SJCRH30 (cell line): ENCODE measurements at regions not wholly inside any gene's neighbourhood (a gene's known extent, or its start where the extent isn't known, plus 50 kb on each side); places are given as distances from the start of the nearest gene placed in this dataset.
A peak's percentile ranks its signal among the peaks of the same experiment; 100 is the strongest.

ENCODE experiments used
- DNase-seq, 2 experiments: peaks; one replicate each; pipeline ENCODE4 v3.0.0-alpha.2; 2015 to 2020
- H3K27ac ChIP-seq: fragments of 250-450 bp; sonication (Bioruptor Pico); 2 replicates; pipeline ENCODE4 v1.5.1; 2020; ENCODE audit warnings: mild to moderate bottlenecking, moderate library complexity
- H3K27me3 ChIP-seq: fragments of 250-450 bp; sonication (Bioruptor Pico); 2 replicates; pipeline ENCODE4 v1.5.1; 2020; ENCODE audit warnings: mild to moderate bottlenecking, moderate library complexity
- H3K36me3 ChIP-seq: fragments of 250-450 bp; sonication (Bioruptor Pico); 2 replicates; pipeline ENCODE4 v1.5.1; 2020; ENCODE audit warnings: mild to moderate bottlenecking, moderate library complexity
- H3K4me1 ChIP-seq: fragments of 250-450 bp; sonication (Bioruptor Pico); 2 replicates; pipeline ENCODE4 v1.5.1; 2020; ENCODE audit warnings: mild to moderate bottlenecking, moderate library complexity
- H3K4me3 ChIP-seq: fragments of 250-450 bp; sonication (Bioruptor Pico); 2 replicates; pipeline ENCODE4 v1.5.1; 2020; ENCODE audit warnings: mild to moderate bottlenecking, moderate library complexity
- H3K9me3 ChIP-seq: fragments of 250-450 bp; sonication (Bioruptor Pico); replicated peaks from 2 replicates; pipeline ENCODE4 v1.5.1; 2020; ENCODE audit warnings: mild to moderate bottlenecking, moderate library complexity

- Histone ChIP-seq H3K4me1 (no peaks in the 10 kb centered on the region), H3K27ac (no peak overlapping the region), H3K36me3 (no peaks in the 10 kb centered on the region), H3K9me3 (no peaks in the 10 kb centered on the region), H3K27me3 (no peaks in the 10 kb centered on the region), H3K4me3 (no peak overlapping the region)
- DNase-seq: no peak
These were observed 461.2 kb downstream of the NTRK2 start for GRCh38 chr9:85130764-85131163.

- no peak for DNase-seq
- Histone ChIP-seq H3K27ac (no peak overlapping the region), H3K4me3 (no peak overlapping the region), H3K9me3 (no peaks in the 10 kb centered on the region), H3K4me1 (no peaks in the 10 kb centered on the region), H3K27me3 (no peaks in the 10 kb centered on the region), H3K36me3 (no peaks in the 10 kb centered on the region)
These were observed 460.7 kb downstream of the NTRK2 start for GRCh38 chr9:85130260-85130659.

- Histone ChIP-seq H3K36me3 (no peaks in the 10 kb centered on the region), H3K4me3 (no peak overlapping the region), H3K9me3 (no peaks in the 10 kb centered on the region), H3K27ac (no peak overlapping the region), H3K4me1 (no peaks in the 10 kb centered on the region), H3K27me3 (no peaks in the 10 kb centered on the region)
- no peak for DNase-seq
These were observed 460.0 kb downstream of the NTRK2 start for GRCh38 chr9:85129514-85129913.

- DNase-seq: no peak
These were observed 449.6 kb downstream of the NTRK2 start for GRCh38 chr9:85118990-85119755.

GRCh38 chr9:85117831-85118230 is 448.3 kb downstream of the NTRK2 start:
- Histone ChIP-seq H3K36me3 (no peaks in the 10 kb centered on the region), H3K27me3 (peaks cover 8% of the 10 kb centered on the region), H3K9me3 (no peaks in the 10 kb centered on the region), H3K4me1 (no peaks in the 10 kb centered on the region), H3K27ac (no peak overlapping the region), H3K4me3 (no peak overlapping the region)
- DNase-seq: no peak

More at GRCh38 chr9:85118990-85119755, 449.6 kb downstream of the NTRK2 start:
- Histone ChIP-seq H3K27ac (no peak overlapping the region), H3K9me3 (no peaks in the 10 kb centered on the region), H3K36me3 (no peaks in the 10 kb centered on the region), H3K4me3 (no peak overlapping the region), H3K4me1 (no peaks in the 10 kb centered on the region), H3K27me3 (peaks cover 12% of the 10 kb centered on the region)

GRCh38 chr9:85115473-85115872 is 445.9 kb downstream of the NTRK2 start:
- Histone ChIP-seq H3K36me3 (no peaks in the 10 kb centered on the region), H3K27ac (no peak overlapping the region), H3K9me3 (no peaks in the 10 kb centered on the region), H3K4me3 (no peak overlapping the region), H3K4me1 (no peaks in the 10 kb centered on the region), H3K27me3 (peaks cover 3% of the 10 kb centered on the region)
- DNase-seq: no peak

DNA sequence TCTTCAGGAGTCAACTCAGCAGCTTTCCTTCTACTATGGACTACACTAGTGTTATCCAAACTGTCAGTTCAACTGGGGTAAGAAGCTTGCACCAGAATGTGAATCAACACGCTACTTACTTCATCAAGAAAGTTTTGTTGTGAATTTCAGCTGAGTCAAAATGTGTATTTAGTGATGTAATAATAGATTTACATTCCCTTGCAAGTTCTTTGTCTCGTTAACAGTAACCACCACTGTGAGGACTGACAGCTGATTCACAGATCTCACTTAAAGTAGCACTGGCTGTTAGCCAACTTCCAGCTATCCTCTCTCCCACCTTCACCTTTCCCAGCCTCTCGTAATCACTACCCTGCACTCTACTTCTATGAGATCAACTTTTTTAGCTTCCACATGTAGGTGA is 445.3 kb downstream of the NTRK2 start:
- H3K9me3 ChIP-seq: no peaks in the 10 kb centered on the region
- no peak overlapping the region for H3K27ac ChIP-seq
- H3K4me3 ChIP-seq: no peak overlapping the region
- H3K4me1 ChIP-seq: no peaks in the 10 kb centered on the region
- DNase-seq: no peak
- peaks cover 3% of the 10 kb centered on the region for H3K27me3 ChIP-seq
- no peaks in the 10 kb centered on the region for H3K36me3 ChIP-seq

DNA sequence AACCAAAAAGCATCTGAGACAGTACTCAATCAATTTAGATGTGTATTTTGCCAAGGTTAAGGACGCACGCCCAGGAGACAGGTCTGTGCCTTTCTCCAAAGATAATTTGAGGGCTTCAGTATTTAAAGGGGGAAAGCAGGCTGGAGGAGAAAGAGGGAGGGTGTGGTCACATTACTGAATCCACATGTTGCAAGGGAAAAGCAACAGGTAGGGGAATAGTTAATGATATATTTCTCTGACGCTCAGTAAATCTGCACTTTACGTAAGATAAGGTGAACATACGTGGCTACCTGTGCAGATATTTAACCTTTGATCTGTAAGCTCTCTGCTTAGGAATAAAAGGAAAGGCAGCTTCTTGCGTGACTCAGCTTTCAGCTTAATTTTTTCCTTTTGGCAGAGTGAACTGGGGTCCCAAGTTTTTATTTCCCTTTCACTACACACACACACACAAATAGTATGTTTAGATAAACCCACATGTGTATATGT is 443.4 kb downstream of the NTRK2 start:
- Histone ChIP-seq H3K27me3 (peaks cover 3% of the 10 kb centered on the region), H3K4me3 (no peak overlapping the region), H3K9me3 (no peaks in the 10 kb centered on the region), H3K27ac (no peak overlapping the region), H3K36me3 (no peaks in the 10 kb centered on the region), H3K4me1 (no peaks in the 10 kb centered on the region)
- no peak for DNase-seq

DNA sequence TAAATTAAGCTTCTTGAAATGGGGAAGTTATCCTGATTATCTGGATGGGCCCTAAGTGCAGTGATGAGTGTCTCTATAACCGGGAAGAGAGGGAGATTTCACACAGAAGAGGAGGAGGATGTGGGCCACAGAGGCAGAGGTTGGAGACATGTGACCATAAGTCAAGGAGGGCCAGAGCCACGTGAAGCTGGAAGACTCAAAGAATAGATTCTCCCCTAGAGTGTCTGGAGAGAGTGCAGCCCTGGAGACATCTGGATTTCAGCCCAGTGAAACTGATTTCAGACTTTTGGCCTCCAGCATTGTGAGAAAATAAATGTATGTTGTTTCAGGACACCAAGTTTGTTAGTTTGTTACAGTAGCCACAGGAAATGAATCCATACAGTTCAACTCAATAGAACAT is 442.9 kb downstream of the NTRK2 start:
- no peaks in the 10 kb centered on the region for H3K4me1 ChIP-seq
- no peak for DNase-seq
- no peaks in the 10 kb centered on the region for H3K9me3 ChIP-seq
- H3K4me3 ChIP-seq: no peak overlapping the region
- no peak overlapping the region for H3K27ac ChIP-seq
- peaks cover 3% of the 10 kb centered on the region for H3K27me3 ChIP-seq
- H3K36me3 ChIP-seq: no peaks in the 10 kb centered on the region

DNA sequence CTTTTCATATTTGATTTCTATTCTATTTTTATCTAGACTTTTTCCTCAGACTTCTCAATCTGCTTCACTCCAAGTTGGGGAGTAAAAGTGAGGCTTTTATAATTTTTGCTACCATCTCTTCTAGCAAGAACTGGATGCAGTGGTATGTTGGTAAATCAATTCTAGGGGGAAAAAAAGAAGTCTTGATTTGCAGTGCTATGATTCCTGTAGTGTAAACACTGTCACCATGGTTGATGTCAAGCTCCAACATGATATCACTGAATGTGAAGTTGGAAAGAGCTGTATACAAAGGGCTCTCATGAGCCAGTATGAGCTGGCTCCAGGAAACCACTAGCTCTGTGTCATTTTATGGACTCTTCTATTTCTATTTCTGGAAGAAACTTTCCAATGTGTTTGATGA is 439.2 kb downstream of the NTRK2 start:
- Histone ChIP-seq H3K9me3 (no peaks in the 10 kb centered on the region), H3K36me3 (no peaks in the 10 kb centered on the region), H3K4me1 (no peaks in the 10 kb centered on the region), H3K27me3 (peaks cover 6% of the 10 kb centered on the region), H3K4me3 (no peak overlapping the region), H3K27ac (no peak overlapping the region)
- DNase-seq: no peak

GRCh38 chr9:85108229-85108628 is 438.7 kb downstream of the NTRK2 start:
- Histone ChIP-seq H3K36me3 (no peaks in the 10 kb centered on the region), H3K4me1 (no peaks in the 10 kb centered on the region), H3K9me3 (no peaks in the 10 kb centered on the region), H3K27me3 (peaks cover 6% of the 10 kb centered on the region), H3K27ac (no peak overlapping the region), H3K4me3 (no peak overlapping the region)
- DNase-seq: peak in 1 of 2 experiments; percentile 10

GRCh38 chr9:85089188-85089969 is 419.9 kb downstream of the NTRK2 start:
- Histone ChIP-seq H3K27me3 (no peaks in the 10 kb centered on the region; the same call in 1 of the 2 replicates), H3K27ac (no peak overlapping the region), H3K4me1 (no peaks in the 10 kb centered on the region), H3K9me3 (peaks cover 7% of the 10 kb centered on the region; the same call in 1 of the 2 replicates), H3K36me3 (no peaks in the 10 kb centered on the region), H3K4me3 (no peak overlapping the region)
- no peak for DNase-seq

DNA sequence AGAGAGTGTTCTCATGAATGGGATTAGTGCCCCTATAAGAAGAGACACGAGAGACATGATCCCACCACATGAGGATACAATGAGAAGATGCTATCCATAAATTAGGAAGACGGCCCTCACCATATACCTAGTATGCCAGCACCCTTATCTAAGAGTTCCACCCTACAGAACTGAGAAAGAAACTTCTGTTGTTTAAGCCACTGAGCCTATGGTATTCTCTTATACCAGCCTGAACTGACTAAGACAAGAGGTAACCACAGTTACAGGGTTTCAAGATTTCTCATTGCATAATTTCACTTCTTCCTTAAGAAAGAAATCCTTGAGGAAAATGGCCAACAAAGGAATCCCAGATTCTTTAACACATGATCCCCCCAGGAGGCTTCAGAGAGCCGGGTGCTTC is 412.4 kb downstream of the NTRK2 start:
- 0 out of 2 replicates have a peak, but pooled peaks cover 4% of the 10 kb centered on the region for H3K9me3 ChIP-seq
- no peaks in the 10 kb centered on the region for H3K27me3 ChIP-seq

DNA sequence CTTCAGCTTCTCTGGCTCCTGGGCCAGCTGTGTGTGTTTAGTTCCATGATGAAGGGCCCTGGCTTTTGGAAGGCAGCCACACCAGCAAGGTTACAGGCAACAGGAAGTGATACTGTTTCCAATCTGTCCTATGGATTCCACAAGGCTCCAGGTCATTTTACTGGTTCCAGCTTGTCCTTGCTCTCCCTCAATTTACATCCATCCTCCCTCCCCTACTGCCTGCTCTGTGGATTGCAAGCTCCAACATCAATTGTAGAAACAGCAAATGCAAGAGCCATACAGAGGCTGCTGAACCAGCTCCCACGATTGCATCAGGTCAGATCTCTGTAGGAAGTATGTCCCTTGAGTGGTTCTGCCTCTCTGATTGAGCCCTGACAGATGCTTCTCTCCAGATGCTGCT is 409.8 kb downstream of the NTRK2 start:
- H3K4me3 ChIP-seq: no peak overlapping the region
- no peaks in the 10 kb centered on the region for H3K36me3 ChIP-seq
- no peaks in the 10 kb centered on the region for H3K27me3 ChIP-seq
- H3K4me1 ChIP-seq: no peaks in the 10 kb centered on the region
- DNase-seq: no peak
- no peak overlapping the region for H3K27ac ChIP-seq
- no peaks in the 10 kb centered on the region for H3K9me3 ChIP-seq

More for the DNA sequence above, 412.4 kb downstream of the NTRK2 start:
- Histone ChIP-seq H3K4me3 (no peak overlapping the region), H3K27ac (no peak overlapping the region), H3K36me3 (no peaks in the 10 kb centered on the region), H3K4me1 (no peaks in the 10 kb centered on the region)
- DNase-seq: no peak

DNA sequence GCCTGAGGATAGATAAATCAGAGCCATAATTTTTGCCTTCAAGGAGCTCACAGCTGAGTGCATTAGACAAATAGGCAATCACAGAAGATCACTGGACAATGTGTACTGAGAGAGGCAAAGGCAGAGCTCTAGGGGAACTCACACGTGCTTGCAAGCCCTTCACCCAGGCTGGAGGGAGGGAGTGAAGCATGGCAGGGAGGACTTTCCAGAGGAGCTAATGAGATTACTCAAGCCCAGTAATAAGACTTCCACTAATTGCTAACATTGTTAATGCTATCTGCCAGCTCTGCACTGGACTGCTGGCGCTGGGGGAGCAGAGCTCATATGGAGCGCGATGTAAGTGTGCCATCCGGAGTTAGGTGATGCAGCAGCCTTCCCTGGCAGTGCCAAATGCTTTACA is 408.4 kb downstream of the NTRK2 start:
- H3K4me3 ChIP-seq: no peak overlapping the region
- H3K36me3 ChIP-seq: no peaks in the 10 kb centered on the region
- H3K9me3 ChIP-seq: no peaks in the 10 kb centered on the region
- H3K4me1 ChIP-seq: no peaks in the 10 kb centered on the region
- H3K27me3 ChIP-seq: no peaks in the 10 kb centered on the region
- H3K27ac ChIP-seq: no peak overlapping the region
- DNase-seq: no peak
